HG02943 (cell line): ENCODE measurements at regions not wholly inside any gene's neighbourhood (a gene's known extent, or its start where the extent isn't known, plus 50 kb on each side); places are given as distances from the start of the nearest gene placed in this dataset.

Experiments
- ATAC-seq: cut with Tn5 transposase; IDR thresholded peaks from one replicate; pipeline ENCODE4 v1.9.1; 2021; ENCODE audit warnings: mild to moderate bottlenecking, low read depth, moderate library complexity; ENCODE audit not compliant: unreplicated experiment

DNA sequence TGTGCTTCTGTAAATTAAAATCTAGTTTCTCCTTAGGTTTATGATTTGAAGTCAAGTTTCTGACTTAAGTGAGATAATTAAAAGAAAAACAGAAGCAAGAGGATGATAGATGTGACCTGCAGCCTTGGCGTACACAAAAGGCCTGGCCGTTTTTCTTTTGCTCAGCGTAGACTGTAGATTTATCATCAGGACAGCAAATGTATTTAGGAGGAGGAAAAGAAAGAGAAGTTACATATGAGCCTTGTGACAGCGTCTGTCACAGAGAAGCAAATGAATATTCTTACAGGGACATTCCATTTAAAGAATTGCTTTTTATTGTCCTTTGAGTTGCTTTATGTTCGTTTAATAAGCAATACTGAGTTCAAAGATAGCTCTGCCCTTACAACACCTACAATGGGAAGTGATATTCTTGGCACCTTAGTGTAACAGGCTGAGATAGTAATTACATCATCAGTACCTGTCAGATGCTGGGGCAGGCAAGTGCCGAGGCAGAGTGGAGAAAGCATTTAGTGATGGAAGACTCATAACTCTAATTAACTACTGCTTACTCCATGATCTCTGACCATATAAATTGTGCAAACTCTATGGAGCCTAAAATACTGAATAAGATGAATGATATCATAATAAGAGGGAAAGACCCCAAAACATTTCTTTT is 311.5 kb downstream of the MFSD1 start:
- no peak for ATAC-seq

DNA sequence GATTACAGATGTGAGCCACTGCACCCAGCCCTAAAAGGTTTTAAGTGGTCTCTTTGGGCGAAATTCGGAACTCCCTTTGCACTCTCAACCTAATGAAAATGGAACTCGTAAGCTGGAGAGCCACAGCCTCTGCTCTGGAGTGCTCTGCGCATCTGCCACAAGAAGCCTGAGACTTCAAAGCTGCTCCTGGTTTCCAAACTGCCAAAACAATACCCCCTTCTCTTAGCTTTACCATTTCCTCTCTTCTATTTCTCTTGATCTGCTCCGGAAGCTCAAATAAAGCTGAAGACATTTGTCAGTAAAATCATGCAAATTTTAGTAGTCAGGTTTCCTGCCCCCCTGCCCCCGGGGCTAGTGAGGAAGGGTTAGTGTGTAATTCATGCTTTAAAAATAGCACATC is 312.7 kb downstream of the MFSD1 start:
- no peak for ATAC-seq

DNA sequence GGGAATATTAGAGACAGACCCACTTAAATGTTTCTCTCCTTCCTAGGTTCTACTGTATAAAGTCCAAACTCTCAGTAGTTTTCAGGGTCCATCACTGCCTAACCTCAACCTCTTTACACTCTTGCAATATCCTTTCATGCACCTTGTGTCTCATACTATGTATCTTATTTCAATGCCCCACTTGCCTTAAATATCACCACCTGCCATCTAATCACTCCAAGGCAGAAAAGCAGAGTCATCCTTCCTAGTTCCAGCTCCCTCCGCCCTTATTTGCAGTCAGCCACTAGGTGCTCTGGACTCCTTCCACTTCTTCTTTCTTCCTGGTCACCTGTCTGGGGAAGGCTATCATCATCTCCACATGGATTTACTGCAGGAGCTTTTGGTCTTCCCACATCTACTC is 322.0 kb downstream of the MFSD1 start:
- ATAC-seq = no peak

DNA sequence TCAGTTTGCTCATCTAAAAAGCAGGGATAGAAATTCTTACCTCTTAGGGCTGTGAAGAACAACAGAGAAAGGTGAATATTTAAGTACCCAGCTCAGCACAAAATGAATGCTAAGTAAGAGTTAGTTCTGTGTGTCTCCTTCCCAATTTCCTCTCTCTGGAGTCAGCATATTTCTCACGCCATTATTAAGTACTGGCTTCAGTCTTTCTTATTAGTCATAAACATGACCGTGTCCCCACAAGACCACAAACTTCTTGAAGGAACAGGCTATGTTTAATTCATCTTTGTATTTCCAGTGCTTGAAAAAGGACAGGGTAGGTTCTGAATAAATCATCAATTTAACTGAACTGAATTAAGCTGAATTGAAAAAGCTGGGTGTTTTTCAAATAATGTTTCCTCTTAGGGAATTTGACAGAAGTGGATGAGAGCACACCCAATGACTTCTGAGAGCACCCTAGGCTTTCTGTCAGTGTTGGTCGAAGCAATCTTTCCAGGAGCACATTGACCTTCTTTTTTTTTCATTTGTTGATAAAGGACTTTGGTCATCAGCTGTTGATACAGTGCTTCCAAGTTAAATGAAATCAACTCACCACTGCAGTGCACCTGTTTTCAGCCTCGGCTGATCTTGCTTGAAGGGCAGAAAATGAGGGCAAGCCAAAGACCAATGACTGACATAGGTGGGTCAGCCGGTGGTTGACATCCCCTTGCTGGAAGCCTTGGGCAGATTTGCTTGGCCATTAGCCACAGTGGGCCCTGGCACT is 324.6 kb downstream of the MFSD1 start:
- ATAC-seq = no peak

DNA sequence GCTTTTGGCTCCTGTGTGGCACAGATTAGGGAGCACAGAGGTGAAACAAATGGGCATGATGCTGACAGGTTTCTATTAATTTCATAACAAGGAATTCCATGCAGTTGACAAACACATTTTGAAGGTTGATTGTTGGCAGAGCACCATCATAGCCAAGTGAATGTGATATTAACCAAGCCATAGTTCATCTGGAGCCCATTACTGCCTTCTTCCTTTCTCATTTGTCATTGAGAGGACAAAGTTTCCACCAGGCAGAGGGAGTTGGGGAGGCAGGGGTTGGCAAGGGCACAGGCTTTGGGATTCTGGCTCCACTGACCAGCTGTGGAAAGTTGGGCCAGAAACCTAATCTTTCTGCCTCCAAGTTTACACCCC is 325.2 kb downstream of the MFSD1 start:
- no peak for ATAC-seq

DNA sequence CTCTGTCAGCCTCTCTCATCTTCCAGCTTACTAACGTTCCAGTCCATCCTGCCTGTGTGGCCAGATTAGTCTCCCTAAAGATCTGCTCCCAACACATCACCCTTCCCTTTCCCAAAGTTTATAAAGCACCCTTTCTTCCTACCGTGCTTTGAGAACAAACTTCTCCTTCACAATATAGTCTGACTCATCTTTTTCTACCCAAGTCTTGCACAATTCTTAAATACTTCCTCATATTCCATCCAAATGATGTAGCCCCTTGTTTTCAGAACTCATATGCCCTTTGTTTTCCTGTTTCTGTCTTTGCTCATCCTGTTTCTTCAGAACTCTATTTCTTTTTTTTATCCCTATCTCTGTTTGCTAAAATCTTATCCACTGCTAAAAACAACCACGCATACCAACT is 326.8 kb downstream of the MFSD1 start:
- ATAC-seq = no peak

DNA sequence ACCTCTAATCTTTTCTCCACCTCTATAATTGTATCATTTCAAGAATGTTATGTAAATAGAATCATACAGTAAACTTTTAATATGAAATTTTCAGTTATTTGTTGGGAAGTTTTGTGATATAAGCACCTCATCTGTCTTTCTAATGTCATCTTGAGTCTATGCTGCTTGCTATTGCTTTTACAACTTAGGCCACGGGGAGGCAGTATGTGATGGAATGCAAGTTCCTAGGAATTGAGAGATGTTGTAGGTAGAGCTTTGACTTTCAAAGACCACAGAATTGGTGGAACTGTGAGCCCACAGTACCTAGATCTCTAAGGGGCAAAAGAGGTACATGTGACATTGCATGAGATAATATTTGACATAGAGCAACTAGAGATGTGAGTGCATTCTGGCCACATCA is 328.3 kb downstream of the MFSD1 start:
- no peak for ATAC-seq

DNA sequence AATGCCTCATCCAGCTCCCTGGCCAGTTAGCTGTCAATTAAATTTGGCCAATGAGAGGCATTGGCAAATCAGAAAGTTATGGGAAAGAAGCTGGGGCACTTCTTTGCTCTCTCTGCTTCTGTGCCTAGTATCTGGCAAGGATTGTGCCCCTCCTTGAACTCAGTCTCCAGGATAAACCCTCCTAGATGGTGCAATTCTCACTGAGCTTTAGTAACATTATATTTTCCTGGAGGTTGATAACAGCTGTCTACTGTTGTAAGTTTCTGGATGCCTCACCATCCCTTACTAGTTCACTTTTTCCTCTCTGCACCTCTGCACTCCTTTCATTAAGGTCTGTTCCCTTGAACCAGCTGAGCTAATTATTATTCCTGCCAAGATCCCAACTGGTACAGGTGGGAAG is 329.5 kb downstream of the MFSD1 start:
- no peak for ATAC-seq

DNA sequence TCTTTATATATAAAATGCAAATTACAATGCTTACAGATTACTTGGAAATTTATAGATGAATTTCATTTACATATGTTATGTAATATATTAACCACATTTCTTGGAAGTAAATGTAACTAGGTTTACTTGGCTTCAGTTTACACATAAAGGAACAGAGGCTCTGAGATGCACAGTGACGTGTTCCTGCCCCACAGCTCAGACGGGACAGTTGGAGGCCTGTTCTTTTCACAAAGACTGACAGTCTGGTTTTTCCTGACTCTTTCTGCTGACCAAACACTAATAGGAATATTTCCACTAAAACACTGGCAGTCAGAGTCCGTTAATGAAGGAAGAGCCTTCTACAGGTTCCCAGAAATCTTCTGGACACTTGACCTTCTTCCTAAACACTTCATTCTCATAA is 336.1 kb downstream of the MFSD1 start:
- no peak for ATAC-seq

DNA sequence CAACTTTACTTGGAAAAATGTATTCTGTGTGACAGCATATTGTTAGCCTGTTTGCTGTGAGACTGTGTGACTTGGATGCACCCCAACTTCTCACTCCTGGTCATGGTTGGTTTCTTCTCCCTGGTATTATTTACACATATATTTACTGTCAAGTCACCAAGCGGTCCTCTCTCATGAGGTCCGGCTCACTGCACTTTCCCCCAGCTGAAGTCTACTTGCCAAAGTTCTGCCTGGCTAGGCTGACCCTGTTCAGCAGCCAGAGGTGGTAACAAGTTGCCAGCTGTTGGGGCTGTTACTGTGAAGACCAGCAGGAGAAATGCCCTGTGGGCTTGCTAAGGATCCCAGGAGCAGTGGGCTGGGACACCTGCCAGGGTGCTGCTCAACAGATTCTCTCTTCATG is 337.5 kb downstream of the MFSD1 start:
- ATAC-seq = no peak

DNA sequence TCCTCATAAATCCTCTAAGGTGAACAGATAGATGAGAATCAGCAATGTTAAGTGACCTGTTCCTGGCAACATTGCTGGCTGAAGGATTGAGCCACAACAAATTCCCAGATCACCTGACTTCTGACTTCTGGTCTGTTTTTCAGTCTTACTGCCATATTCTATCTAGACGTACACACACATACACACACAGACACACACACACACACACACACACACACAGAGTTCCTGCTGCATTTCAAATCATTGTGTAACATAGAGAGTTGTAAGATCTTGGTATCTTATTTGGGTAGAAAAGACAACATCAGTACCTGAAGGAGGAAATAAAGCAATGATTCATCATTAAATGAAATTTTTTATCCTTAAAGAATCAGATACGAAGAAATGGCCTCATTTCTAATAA is 342.6 kb downstream of the MFSD1 start:
- no peak for ATAC-seq

DNA sequence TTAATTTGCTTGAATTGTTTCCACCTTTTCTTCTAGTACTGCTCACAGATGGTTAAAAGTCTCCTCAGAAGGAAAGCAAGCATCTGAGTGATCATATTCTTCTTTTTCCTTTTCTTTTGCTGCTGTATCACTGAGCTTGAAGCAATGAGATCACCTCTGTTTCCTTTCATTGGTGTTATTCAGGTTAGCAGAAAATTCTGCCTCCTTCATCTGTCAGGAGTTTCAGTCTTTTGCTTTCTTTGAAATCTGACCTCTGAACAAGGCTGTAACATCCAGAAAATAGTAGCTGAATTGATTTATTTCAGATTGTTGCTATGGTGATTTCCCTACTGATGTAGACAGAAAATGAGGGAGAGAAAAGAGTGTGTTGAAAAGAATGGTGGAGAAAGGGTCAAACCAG is 343.0 kb downstream of the MFSD1 start:
- ATAC-seq = no peak

DNA sequence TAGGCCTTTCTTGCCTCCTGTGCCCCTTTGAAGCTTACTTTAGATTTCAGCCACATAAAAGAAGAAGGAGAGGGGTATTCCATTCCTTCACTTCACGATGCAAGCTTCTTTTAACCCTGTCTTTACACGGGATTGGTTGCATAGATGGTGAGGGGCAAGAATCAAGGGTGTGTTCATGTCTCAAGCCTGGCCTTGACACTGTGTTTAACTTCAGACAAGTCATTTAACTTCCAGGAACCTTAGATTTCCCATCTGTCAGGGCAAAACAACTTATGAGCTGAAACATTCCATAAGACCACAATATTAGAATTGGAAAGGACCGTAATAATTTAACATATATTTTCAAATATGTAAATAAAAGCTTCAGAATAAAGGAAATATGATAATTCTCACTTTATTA is 344.5 kb downstream of the MFSD1 start:
- ATAC-seq = no peak

DNA sequence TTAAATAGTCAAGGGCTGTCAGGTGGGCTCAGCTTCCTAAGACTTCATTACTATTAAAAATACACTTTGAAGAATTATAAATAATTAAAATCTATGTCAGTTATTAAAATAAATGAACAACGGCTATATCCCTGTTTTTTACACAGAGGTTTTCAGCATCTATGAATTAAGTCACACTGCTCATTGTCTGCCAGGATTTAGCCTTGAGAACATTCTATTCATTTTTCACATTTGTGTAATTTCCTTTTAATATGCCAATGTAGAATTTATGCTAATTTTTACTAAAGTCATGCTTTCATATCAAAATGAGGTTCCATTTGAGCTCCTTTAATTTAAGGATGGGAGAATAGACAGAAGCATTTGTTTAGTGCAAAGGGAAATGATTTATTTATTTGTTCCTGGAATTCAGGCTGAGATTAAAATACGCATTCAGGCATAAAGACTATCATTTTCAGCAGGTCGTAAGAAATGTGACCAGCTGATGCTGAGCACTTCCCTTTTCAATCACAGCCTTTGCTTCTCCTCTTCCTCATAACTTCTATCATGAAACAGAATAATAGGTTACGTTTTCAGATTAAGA is 345.1 kb downstream of the MFSD1 start:
- ATAC-seq = no peak

DNA sequence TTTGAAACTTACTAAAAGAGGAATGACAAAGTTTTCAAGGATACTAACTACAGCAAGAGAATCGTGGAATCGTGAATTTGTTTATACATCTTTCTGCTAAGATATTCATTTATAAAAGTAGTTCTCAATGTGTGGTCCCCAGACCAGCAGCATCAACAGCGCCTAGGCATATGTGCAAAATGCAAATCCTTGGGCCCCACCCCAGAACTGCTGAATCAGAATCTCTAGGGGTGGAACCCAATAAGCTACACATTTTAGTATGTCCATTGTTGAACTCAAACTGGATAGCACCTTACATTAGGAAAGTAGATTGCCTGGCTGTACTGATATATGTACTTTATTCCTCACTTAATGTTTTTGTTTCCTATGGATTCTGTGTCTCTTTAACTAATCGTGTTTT is 346.0 kb downstream of the MFSD1 start:
- ATAC-seq = no peak

DNA sequence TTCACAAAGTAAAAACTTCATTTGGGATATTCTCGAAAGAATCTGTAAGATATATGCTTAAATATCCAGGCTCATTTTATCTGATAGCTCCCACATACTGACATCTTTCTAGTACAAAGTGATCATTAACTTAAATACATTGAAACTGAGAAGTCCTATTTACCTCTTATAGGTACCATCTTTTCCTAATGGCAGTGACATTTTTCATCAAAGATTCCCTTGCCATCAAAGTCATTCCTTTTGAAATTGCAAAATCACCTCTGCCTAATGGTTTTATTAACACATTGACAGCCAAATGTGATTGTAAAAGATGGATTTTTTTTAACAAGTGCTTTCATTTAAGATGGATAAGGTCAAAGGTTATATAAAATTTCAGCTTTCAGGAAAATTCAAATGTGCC is 346.6 kb downstream of the MFSD1 start:
- ATAC-seq = no peak

DNA sequence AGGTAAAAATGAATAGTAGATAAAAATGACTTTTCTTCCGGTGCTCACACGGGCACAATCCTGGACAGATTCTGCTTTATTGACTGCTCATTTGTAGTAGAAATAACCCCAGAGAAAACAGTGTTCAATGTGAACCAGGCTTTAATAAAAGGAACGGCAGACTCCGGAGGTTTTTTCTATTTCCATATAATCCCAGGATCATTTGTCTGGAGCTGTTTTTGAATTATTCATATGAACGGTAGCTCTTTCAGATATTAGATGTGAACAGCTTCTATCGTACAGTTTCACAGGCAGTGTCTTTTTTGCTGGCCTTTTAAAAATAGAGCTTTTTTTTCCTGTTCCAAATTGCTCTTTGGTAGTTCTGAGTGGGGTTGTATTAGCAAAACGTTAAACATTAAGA is 347.3 kb downstream of the MFSD1 start:
- no peak for ATAC-seq

DNA sequence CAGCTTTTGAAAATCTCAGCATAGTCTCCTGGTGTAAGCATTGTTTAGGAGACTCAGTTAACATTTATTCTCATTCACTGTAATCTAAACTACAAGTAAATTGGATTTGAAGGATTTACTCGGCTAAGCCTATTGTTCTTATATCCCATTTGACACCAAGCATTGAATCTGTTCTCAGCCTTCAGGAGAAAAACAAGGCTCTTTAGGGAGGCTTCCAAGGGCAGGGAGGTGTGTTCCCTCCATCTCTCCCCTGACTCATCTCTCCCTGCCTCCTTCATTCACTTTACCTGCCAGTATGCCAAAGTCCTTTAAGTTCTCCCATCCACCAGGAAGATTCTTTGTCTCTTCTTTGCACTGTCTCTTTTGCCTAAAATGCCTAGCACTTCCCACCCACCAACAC is 347.8 kb downstream of the MFSD1 start:
- ATAC-seq = no peak

DNA sequence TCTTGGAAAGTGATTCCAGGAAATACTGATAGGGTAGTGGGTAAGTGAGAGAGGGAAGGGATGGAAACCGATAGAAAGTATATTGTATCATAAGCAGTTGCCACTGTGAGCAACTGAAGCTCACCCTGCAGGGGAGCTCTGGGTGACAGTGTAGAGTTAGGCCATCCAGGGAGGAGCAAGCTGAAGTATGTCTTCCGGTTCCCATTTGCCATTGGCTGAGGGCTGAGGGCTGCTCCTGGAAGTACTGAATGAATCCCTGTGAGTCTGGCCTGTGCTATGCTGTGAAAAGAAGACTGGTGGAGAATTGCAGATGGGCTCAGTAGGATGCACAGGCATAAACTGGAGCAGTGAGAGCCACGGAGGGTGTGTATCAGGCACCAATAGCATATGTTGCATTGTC is 348.3 kb downstream of the MFSD1 start:
- ATAC-seq = no peak

DNA sequence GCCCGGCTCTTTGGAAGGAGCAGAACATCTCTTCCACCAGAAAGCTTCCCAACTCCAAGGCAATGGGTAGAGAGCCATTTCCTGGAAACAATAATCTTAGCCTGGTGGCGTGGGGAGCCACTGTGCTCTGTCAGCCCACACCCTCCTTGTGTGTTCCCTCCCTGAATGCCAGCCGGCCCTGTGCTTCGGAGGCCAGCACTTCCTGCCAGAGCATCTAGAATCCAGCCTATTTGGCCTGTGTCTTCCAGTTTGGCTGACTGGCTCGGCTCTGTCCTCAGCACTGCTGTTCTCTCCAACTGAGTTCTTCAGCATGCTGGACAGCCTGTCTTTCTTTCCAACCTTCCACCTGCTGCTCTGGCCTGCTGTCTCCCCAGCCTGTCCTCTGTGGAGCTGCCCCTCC is 349.3 kb downstream of the MFSD1 start:
- ATAC-seq = no peak

DNA sequence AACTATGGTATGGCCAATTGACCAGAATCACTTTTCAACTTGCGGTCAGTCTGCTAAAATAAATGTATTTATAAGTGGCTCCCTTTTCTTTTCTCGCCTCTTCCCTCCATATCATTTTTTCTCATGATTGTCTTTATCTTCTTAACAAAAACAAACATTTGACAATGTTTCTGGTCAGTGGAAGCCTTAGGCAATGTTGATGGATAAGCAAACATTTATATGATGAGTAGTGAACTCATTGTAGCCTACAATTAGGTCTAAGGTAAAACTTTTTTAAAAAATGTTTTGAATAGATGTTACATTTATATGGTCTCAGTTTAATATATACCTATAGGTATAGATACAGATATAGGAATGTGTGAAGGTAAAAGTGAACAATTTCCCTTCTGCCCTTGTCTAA is 355.4 kb downstream of the MFSD1 start:
- ATAC-seq = no peak

DNA sequence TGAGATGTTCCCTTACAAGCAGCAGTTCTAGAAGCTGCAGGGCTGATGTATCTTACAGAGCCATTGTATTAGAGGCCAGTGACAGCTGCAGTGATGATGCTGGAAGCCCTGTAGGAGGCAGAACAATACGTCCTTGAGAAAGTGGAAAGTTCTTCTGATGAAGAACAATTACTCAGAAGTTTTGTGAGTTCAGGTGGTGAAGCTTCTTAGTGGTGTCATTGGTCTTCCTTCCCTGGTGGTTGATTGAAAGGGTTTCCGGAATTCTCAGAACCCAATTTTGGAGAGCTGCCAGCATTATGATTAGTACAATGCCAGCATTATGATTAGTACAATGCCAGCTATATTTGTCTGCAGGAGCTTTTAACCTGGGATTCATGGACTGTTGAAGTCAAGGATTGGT is 356.4 kb downstream of the MFSD1 start:
- ATAC-seq = no peak
